GM10248 (cell line): ENCODE measurements at regions not wholly inside any gene's neighbourhood (a gene's known extent, or its start where the extent isn't known, plus 50 kb on each side); places are given as distances from the start of the nearest gene placed in this dataset.

Experiments
- CTCF ChIA-PET: fragments of 300-600 bp; sonication (Branson Sonifier 250); formaldehyde crosslinking; extraction: SDS; loops from one replicate; lab custom pipeline; 2021; ENCODE audit warnings: antibody characterized with exemption; lab: Yijun Ruan, JAX
- POLR2A ChIA-PET: fragments of 350-650 bp; sonication (Branson Sonifier 250); formaldehyde crosslinking; extraction: SDS; loops from one replicate; lab custom pipeline; 2020; ENCODE audit warnings: antibody characterized with exemption; lab: Yijun Ruan, JAX
- DNase-seq: peaks from one replicate; pipeline ENCODE4 v3.0.0; 2012; ENCODE audit errors: extremely low spot score
- TF ChIP-seq, protein P1 (sequence below): IDR thresholded peaks from 2 replicates; pipeline ENCODE4 v1.5.1; 2012; ENCODE audit warnings: mild to moderate bottlenecking, low read depth; ENCODE audit errors: extremely low read depth, missing control alignments, control extremely low read depth

DNA sequence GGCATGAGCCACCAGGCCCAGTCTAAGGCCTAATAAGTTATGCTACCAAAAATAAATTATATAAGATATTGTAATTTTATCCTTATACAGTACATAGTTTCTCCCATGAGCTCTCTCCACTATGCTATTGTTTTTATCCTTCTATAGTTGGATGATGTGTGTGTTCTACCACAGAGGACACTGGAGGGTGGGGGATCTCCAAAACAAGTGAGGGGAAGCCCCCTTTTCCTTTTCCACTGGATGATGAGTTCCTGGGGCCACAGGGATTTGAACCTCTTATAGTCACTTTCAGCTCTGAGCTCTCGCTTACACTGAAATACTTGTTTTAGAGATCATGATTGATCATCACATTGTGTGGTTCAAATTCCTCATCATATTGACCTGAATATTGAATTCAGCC is 77.6 kb upstream of the VAV3 start:
- CTCF ChIA-PET: no interaction called here
- no peak for DNase-seq
- POLR2A ChIA-PET: no interaction called here
- TF ChIP-seq, protein P1, sequence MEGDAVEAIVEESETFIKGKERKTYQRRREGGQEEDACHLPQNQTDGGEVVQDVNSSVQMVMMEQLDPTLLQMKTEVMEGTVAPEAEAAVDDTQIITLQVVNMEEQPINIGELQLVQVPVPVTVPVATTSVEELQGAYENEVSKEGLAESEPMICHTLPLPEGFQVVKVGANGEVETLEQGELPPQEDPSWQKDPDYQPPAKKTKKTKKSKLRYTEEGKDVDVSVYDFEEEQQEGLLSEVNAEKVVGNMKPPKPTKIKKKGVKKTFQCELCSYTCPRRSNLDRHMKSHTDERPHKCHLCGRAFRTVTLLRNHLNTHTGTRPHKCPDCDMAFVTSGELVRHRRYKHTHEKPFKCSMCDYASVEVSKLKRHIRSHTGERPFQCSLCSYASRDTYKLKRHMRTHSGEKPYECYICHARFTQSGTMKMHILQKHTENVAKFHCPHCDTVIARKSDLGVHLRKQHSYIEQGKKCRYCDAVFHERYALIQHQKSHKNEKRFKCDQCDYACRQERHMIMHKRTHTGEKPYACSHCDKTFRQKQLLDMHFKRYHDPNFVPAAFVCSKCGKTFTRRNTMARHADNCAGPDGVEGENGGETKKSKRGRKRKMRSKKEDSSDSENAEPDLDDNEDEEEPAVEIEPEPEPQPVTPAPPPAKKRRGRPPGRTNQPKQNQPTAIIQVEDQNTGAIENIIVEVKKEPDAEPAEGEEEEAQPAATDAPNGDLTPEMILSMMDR: no peak

DNA sequence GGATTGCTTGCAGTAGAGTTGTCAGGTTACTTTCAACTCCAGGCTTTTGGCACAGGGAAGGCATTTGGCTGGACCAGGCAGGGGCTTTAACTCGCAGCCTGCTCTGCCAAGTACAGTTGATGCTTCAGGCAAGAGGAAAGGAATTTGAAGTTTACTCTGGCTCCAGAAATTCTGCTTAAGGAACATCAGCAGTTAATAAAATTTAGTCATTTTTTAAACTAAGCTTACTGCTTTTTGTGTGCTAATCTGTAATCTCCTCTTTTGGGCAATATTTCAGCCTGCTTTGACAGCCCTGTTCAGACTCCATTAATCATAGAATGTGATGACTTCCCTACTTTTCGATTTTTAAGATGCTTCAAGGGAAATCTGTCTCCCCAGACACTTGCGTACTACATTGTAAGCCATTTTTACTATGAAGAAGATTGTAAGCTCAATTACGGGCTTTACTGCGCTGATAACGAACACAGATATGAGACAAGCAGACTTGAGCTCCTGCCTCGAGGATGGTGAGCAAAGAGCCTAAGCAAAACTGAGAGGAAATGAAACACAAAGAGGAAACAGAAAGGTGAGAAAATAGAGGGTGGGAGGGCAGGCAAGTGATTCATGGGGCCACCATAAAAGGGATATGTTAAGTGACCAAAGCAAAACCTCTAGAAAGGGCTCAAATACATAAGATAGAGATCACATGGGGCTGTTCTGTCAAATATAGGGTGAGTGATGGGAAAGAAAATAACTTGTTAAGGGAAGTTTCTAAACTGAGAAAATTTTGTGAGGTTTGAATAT is 76.6 kb upstream of the VAV3 start:
- DNase-seq: no peak
- TF ChIP-seq, protein P1: no peak
- CTCF ChIA-PET: no interaction called here
- POLR2A ChIA-PET: no interaction called here

DNA sequence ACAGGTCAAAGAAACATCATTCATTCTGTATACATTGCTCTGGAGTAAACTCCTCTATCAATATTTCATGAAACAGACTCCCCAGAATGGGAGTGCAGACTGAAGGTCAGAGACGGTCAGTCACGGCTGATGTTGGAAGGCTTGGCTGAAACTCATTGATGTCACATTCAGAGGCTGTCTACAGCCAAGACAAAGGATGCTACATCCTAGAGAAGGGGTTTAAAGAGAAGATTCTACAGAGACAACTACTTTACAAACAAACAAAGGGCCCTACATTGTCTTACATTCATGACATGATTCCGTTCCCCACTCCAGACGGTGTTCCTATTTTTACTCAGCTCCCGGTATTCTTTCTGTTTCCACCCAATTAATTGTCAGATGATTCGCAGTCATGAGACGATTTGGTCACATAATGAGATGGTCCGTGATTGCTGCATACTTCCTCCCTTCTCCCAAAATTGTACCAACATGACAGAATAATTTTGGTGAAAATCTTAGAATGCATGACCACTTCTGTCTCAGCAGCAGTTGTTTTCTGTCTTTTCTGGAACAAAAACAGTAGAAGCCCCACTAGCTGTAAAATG is 73.8 kb upstream of the VAV3 start:
- CTCF ChIA-PET: interaction anchor here (0.9 to 1.1 kb wide), 2 partner anchors 13 to 14 kb away, joined by 3 read pairs; no protein-coding TSS in a partner anchor

DNA sequence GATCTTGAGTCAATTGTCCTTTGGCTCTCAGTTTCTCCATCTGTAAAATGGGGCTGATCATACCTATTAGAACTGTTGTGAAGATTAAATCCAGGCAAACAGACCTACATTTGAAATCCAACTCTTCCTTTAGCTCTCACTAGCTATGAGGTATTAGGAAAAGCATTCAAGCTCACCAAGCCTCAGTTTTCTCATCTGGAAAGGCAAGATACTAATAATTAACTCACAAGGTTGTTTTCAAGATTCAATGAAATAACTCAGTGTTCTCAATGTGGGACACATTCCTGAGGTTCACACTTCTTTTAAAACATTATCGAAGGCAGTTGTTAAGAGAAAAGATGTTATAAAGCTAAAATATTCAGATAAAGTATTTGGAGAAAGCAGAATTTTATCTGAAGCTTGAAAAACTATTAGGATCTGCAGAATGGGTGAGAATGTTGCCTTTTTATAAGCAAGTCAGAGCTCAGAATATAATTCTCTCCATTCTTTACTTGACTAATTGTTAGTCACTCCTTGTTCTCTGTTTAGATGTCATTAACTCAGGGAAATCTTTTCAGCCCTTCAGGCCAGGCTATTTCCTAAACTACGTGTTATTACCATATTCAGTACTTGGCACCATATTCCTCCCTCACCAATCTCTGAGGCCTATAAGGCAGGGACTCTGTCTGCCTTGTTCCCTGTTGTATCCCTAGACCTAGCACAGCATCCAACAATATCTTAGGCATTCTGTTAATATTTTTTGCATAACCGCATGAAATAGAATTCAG is 72.0 kb upstream of the VAV3 start:
- CTCF ChIA-PET: interaction anchor here (0.8 to 1.6 kb wide), 3 partner anchors 8 to 13 kb away, joined by 3 to 5 read pairs (median 4); no protein-coding TSS in a partner anchor
- no peak for DNase-seq
- TF ChIP-seq, protein P1: no peak
- POLR2A ChIA-PET: no interaction called here

More for the DNA sequence above, 73.8 kb upstream of the VAV3 start:
- no peak for DNase-seq
- POLR2A ChIA-PET: no interaction called here
- TF ChIP-seq, protein P1: no peak

DNA sequence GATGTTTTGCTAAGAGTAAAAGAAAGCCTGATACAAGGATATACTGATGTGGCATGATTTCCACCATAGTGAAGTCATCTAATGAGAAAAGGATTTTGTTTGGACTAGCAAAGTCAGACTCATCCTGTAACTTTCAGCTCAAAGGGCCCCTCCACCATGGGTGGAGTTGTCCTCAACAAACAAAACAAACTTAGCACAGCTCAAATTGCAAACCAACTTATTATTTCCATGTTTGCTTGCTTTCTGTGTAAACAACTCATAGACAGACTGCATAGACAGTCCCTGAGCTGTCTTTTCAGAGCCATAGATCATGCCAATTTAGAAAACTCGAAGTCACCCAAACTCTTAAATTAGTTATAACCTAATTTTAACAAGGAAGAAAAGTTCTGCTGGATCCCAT is 69.4 kb upstream of the VAV3 start:
- CTCF ChIA-PET: interaction anchor here (1.0 to 1.8 kb wide), 4 partner anchors 10 to 252 kb away, joined by 3 to 6 read pairs (median 4); no protein-coding TSS in a partner anchor
- POLR2A ChIA-PET: no interaction called here
- DNase-seq: no peak
- TF ChIP-seq, protein P1: no peak

DNA sequence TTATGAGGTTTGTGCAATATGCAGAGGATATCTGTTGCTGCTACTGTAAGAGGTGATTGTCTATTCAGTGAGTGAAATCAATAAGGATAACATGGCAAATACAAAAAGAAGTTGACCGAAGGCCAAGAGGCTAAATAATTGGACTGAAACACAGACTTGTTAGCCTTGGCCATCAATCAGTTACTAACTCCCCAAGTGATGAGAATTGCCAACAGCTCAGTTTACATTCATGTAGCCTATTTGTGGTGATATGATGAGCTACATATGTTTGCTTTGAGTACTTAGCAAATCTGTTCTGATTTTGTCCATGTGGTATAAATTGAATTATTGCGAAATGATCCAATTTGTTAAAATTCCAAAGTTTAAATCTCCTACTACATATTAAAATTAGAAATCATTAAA is 68.6 kb upstream of the VAV3 start:
- TF ChIP-seq, protein P1: no peak
- CTCF ChIA-PET: interaction anchor here (1.0 to 1.8 kb wide), 5 partner anchors 9 to 252 kb away, joined by 3 to 5 read pairs (median 3); no protein-coding TSS in a partner anchor
- DNase-seq: no peak
- POLR2A ChIA-PET: no interaction called here
